Astrocyte of the cerebellum (primary cell): ENCODE measurements at regions not wholly inside any gene's neighbourhood (a gene's known extent, or its start where the extent isn't known, plus 50 kb on each side); places are given as distances from the start of the nearest gene placed in this dataset.

Experiments used
- DNase-seq: peaks from one replicate; pipeline ENCODE4 v3.0.0-alpha.2; 2011; ENCODE audit warnings: low read depth
- H3K4me3 ChIP-seq: 2 replicates; pipeline ENCODE4 v1.5.1; 2011; ENCODE audit warnings: mild to moderate bottlenecking, low read depth, low read length, moderate library complexity
- CTCF ChIP-seq: IDR thresholded peaks from 2 replicates; pipeline ENCODE4 v1.5.1; 2012; ENCODE audit warnings: low read length, low read depth, moderate library complexity, mild to moderate bottlenecking; ENCODE audit errors: missing control alignments
- in situ Hi-C: cut with HindIII; loops from 2 replicates; pipeline ENCODE4 v1.10.0; 2017; ENCODE audit warnings: low sequenced_read_pairs

- no peak for DNase-seq
- H3K4me3 ChIP-seq, result no peak overlapping the region
- no peak for TF ChIP-seq CTCF
- in situ Hi-C loops, result no loop called here
Observed at GRCh38 chr4:99729186-99729585, 71.6 kb upstream of the C4orf54 start.

GRCh38 chr4:99724067-99724466 is 66.4 kb upstream of the C4orf54 start:
- H3K4me3 ChIP-seq, result no peak overlapping the region
- no peak for TF ChIP-seq CTCF
- no peak for DNase-seq
- in situ Hi-C loops, result no loop called here

- in situ Hi-C loops, result no loop called here
- TF ChIP-seq CTCF, result no peak
- no peak overlapping the region for H3K4me3 ChIP-seq
- DNase-seq, result peak; percentile 6
Observed at GRCh38 chr4:99723612-99724011, 66.0 kb upstream of the C4orf54 start.

GRCh38 chr4:99722725-99723124 is 65.1 kb upstream of the C4orf54 start:
- in situ Hi-C loops, result no loop called here
- no peak for DNase-seq
- H3K4me3 ChIP-seq, result no peak overlapping the region
- no peak for TF ChIP-seq CTCF

GRCh38 chr4:99722006-99722405 is 64.4 kb upstream of the C4orf54 start:
- no peak overlapping the region for H3K4me3 ChIP-seq
- DNase-seq, result no peak
- TF ChIP-seq CTCF, result no peak
- in situ Hi-C loops, result no loop called here

- no peak for TF ChIP-seq CTCF
- in situ Hi-C loops, result no loop called here
- H3K4me3 ChIP-seq, result no peak overlapping the region
- no peak for DNase-seq
Observed at GRCh38 chr4:99720206-99720605, 62.6 kb upstream of the C4orf54 start.

- no peak for TF ChIP-seq CTCF
- in situ Hi-C loops, result no loop called here
- H3K4me3 ChIP-seq, result no peak overlapping the region
- DNase-seq, result no peak
Observed at GRCh38 chr4:99716996-99717395, 59.4 kb upstream of the C4orf54 start.
